ENCODE measurements at regions not wholly inside any gene's neighbourhood (a gene's known extent, or its start where the extent isn't known, plus 50 kb on each side); places are given as distances from the start of the nearest gene placed in this dataset.
"Not testable (repeated sequence)": the region's sequence is repeated elsewhere in the genome, so short reads cannot be mapped to it uniquely, and the experiment has no call there.

GRCh38 chr2:205865056-205865455 lies 182.8 kb downstream of the NRP2 start:
- DNase-seq (ENCODE audit: low read depth), result no peak

- no peak for DNase-seq (ENCODE audit: low read depth)
Observed at GRCh38 chr2:205864491-205864890, 182.2 kb downstream of the NRP2 start.

- DNase-seq (ENCODE audit: low read depth), result not testable (repeated sequence)
Observed at GRCh38 chr2:205862761-205863160, 180.5 kb downstream of the NRP2 start.

- no peak for DNase-seq (ENCODE audit: low read depth)
Observed at GRCh38 chr2:205860885-205861284, 178.6 kb downstream of the NRP2 start.

- DNase-seq (ENCODE audit: low read depth), result no peak
Observed at GRCh38 chr2:205860181-205860580, 177.9 kb downstream of the NRP2 start.

- DNase-seq (ENCODE audit: low read depth), result peak; percentile 10
Observed at GRCh38 chr2:205858881-205859441, 176.7 kb downstream of the NRP2 start.

GRCh38 chr2:205858275-205858674 lies 176.0 kb downstream of the NRP2 start:
- DNase-seq (ENCODE audit: low read depth), result no peak

GRCh38 chr2:205857520-205858237 lies 175.4 kb downstream of the NRP2 start:
- DNase-seq (ENCODE audit: low read depth), result no peak

GRCh38 chr2:205852457-205852856 lies 170.2 kb downstream of the NRP2 start:
- no peak for DNase-seq (ENCODE audit: low read depth)

GRCh38 chr2:205850611-205851010 lies 168.3 kb downstream of the NRP2 start:
- DNase-seq (ENCODE audit: low read depth), result no peak

GRCh38 chr2:205850132-205850531 lies 167.8 kb downstream of the NRP2 start:
- no peak for DNase-seq (ENCODE audit: low read depth)

GRCh38 chr2:205849136-205849535 lies 166.8 kb downstream of the NRP2 start:
- DNase-seq (ENCODE audit: low read depth), result no peak

GRCh38 chr2:205848601-205849000 lies 166.3 kb downstream of the NRP2 start:
- DNase-seq (ENCODE audit: low read depth), result no peak

Measured in ELR (cell line).